Right forelimb (tissue), 1 donor: ENCODE measurements at regions not wholly inside any gene's neighbourhood (a gene's known extent, or its start where the extent isn't known, plus 50 kb on each side); places are given as distances from the start of the nearest gene placed in this dataset.

Source experiments
- DNase-seq: peaks from one replicate; pipeline ENCODE4 v3.0.0-alpha.2; 2018

GRCh38 chr13:99436686-99437416, 64.4 kb upstream of the TM9SF2 start:
- DNase-seq = peak; percentile 91

GRCh38 chr13:99439048-99439447, 62.2 kb upstream of the TM9SF2 start:
- DNase-seq = no peak

- DNase-seq = no peak
These were observed 61.2 kb upstream of the TM9SF2 start for GRCh38 chr13:99439850-99440604.

- no peak for DNase-seq
These were observed 58.9 kb upstream of the TM9SF2 start for GRCh38 chr13:99442273-99442895.

GRCh38 chr13:99446242-99446641, 55.0 kb upstream of the TM9SF2 start:
- DNase-seq = no peak

GRCh38 chr13:99448546-99448945, 52.7 kb upstream of the TM9SF2 start:
- DNase-seq = no peak

- no peak for DNase-seq
These were observed 50.9 kb upstream of the TM9SF2 start for GRCh38 chr13:99450416-99450815.
